C4-2B (cell line): ENCODE measurements at regions not wholly inside any gene's neighbourhood (a gene's known extent, or its start where the extent isn't known, plus 50 kb on each side); places are given as distances from the start of the nearest gene placed in this dataset.

Source experiments
- ZFX ChIP-seq: fragments of 450-650 bp; IDR thresholded peaks from 2 replicates; pipeline ENCODE4 v1.6.1; 2017
- TF ChIP-seq, protein P1 (sequence below): fragments of 450-650 bp; conservative IDR thresholded peaks from 2 replicates; pipeline ENCODE4 v1.5.1; 2017; ENCODE audit warnings: mild to moderate bottlenecking

DNA sequence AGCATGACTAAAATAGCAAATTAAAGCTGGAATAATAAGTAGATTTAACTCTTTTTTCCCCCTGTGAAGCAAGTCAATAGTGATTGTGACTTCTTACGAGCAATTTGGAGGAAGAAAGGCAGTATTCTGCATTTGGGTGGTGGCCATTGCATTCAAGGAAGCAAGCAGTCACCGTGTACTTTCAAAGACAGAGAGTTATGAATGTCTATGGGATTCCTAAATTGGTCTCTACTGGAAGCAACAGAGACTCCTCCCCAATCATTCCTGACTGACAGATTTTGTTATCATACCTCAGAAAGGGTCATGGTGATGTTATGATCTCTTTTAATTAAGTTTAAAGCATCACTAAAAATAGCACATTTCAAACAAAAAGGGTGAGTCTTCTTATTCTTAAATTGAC lies 287.2 kb upstream of the KITLG start:
- TF ChIP-seq, protein P1, sequence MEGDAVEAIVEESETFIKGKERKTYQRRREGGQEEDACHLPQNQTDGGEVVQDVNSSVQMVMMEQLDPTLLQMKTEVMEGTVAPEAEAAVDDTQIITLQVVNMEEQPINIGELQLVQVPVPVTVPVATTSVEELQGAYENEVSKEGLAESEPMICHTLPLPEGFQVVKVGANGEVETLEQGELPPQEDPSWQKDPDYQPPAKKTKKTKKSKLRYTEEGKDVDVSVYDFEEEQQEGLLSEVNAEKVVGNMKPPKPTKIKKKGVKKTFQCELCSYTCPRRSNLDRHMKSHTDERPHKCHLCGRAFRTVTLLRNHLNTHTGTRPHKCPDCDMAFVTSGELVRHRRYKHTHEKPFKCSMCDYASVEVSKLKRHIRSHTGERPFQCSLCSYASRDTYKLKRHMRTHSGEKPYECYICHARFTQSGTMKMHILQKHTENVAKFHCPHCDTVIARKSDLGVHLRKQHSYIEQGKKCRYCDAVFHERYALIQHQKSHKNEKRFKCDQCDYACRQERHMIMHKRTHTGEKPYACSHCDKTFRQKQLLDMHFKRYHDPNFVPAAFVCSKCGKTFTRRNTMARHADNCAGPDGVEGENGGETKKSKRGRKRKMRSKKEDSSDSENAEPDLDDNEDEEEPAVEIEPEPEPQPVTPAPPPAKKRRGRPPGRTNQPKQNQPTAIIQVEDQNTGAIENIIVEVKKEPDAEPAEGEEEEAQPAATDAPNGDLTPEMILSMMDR, result no peak
- TF ChIP-seq ZFX, result no peak
